ENCODE measurements at regions not wholly inside any gene's neighbourhood (a gene's known extent, or its start where the extent isn't known, plus 50 kb on each side); places are given as distances from the start of the nearest gene placed in this dataset.

DNA sequence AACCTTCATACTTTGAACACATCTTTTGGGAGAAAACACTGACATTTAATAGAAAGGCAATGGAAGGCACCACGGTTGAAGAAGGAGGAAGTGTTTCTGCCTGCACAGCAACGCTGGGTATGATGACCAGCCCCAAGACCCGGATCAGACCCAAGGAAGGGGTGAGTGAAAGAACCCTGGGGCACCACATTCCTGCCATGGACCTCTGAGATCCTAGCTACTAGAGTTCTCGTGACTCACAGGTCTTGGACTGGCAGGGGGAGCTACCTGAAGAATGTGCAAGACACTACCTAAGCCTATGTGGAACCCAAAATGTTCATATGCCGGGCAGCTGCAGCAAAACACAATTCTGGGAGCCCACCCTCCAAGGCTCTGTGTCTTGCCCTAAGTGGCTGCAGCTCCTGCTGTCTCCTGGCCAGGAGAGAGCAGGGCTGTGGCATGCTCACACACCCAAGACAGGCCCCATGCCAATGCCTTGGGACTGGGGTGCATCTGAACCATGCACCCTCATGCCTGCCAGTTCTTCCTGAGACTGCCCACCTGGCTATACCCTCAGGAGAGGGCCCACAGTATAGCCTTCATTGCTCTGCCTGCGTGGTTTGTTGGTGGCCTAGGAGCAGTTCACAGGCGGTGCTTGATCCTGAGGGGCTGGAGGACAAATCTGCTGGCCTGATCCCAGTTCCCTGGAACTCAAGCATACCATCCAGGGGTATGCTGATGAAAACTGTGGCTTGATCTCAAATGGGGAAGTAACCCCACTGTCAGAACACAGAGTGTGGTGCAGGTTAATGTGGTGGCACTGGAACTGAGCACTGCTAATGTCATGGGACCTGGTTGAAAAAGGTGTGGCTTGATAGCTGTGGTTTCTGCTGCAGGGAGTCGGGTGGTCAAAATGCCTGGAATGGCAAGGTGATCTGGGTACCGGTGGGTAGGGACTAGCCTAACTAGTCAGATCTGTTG, 353.3 kb upstream of the ARHGEF26 start:
- TF ChIP-seq, protein P1, sequence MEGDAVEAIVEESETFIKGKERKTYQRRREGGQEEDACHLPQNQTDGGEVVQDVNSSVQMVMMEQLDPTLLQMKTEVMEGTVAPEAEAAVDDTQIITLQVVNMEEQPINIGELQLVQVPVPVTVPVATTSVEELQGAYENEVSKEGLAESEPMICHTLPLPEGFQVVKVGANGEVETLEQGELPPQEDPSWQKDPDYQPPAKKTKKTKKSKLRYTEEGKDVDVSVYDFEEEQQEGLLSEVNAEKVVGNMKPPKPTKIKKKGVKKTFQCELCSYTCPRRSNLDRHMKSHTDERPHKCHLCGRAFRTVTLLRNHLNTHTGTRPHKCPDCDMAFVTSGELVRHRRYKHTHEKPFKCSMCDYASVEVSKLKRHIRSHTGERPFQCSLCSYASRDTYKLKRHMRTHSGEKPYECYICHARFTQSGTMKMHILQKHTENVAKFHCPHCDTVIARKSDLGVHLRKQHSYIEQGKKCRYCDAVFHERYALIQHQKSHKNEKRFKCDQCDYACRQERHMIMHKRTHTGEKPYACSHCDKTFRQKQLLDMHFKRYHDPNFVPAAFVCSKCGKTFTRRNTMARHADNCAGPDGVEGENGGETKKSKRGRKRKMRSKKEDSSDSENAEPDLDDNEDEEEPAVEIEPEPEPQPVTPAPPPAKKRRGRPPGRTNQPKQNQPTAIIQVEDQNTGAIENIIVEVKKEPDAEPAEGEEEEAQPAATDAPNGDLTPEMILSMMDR (IDR thresholded peaks at IDR 0.05; ENCODE audit: low read depth, low read length, poor library complexity, severe bottlenecking) = no peak
- TF ChIP-seq EZH2phosphoT487 (IDR thresholded peaks at IDR 0.05; ENCODE audit: borderline replicate concordance, low read length) = no peak
